Gastroesophageal sphincter (tissue), 4 donors: ENCODE measurements at regions not wholly inside any gene's neighbourhood (a gene's known extent, or its start where the extent isn't known, plus 50 kb on each side); places are given as distances from the start of the nearest gene placed in this dataset.

ENCODE experiments used
- ATAC-seq: fragments of 150-250 bp; one replicate; pipeline ENCODE4 v1.9.1; 2016; ENCODE audit warnings: mild to moderate bottlenecking, moderate library complexity
- H3K27ac ChIP-seq, 4 donors: fragments of 200-600 bp; sonication (generic) in 3 of 4; 1 replicate in 3 of 4; 2 replicates in 1 of 4; pipeline ENCODE4 v1.5.1; 2016 to 2019
- H3K27me3 ChIP-seq: fragments of 200-600 bp; sonication (generic); one replicate; pipeline ENCODE4 v1.5.1; 2019
- H3K36me3 ChIP-seq, 2 donors: fragments of 200-600 bp; sonication (generic); one replicate each; pipeline ENCODE4 v1.5.1; 2019; ENCODE audit warnings: control low read depth in 1 of 2
- H3K4me1 ChIP-seq, 3 donors: fragments of 200-600 bp; sonication (generic); 1 replicate in 2 of 3; 2 replicates in 1 of 3; pipeline ENCODE4 v1.5.1; 2016 to 2019; ENCODE audit warnings: control low read depth in 2 of 3
- H3K4me3 ChIP-seq, 2 donors: fragments of 200-600 bp; sonication (generic); one replicate each; pipeline ENCODE4 v1.5.1; 2019; ENCODE audit warnings: mild to moderate bottlenecking in 1 of 2, moderate library complexity in 1 of 2
- H3K9me3 ChIP-seq, 3 donors: fragments of 200-600 bp; sonication (generic); one replicate each; pipeline ENCODE4 v1.5.1; 2017 to 2019; ENCODE audit warnings: control low read depth in 2 of 3
- CTCF ChIP-seq, 4 experiments: fragments of 200-600 bp in 2 of 4; fragments of 450-650 bp in 2 of 4; sonication (generic) in 1 of 4; IDR thresholded peaks; one replicate each; pipeline ENCODE4 v1.5.1; 2017 to 2019; ENCODE audit warnings: antibody characterized with exemption in 4 of 4, mild to moderate bottlenecking in 2 of 4, moderate library complexity in 2 of 4
- EP300 ChIP-seq: sonication (generic); formaldehyde crosslinking; IDR thresholded peaks from one replicate; pipeline ENCODE4 v1.6.1; 2017; ENCODE audit warnings: antibody characterized with exemption, mild to moderate bottlenecking
- POLR2A ChIP-seq, 2 donors: fragments of 450-650 bp; IDR thresholded peaks; one replicate each; pipeline ENCODE4 v1.6.1; 2017; ENCODE audit warnings: antibody characterized with exemption in 2 of 2, mild to moderate bottlenecking in 2 of 2, moderate library complexity in 1 of 2
- POLR2AphosphoS5 ChIP-seq: sonication (generic); formaldehyde crosslinking; IDR thresholded peaks from one replicate; pipeline ENCODE4 v1.6.1; 2017; ENCODE audit warnings: antibody characterized with exemption
- WGBS, 2 donors: methylation state at CpG; one replicate each; pipeline ENCODE4 v1.1.5; 2018; ENCODE audit warnings: low coverage in 1 of 2; 5-methylcytosine and 5-hydroxymethylcytosine counted together

GRCh38 chr9:74102702-74103101, 394.4 kb upstream of the RORB start:
- no peak for TF ChIP-seq CTCF (IDR thresholded peaks at IDR 0.05)
- no peak for TF ChIP-seq POLR2AphosphoS5

GRCh38 chr9:74107692-74108091, 389.4 kb upstream of the RORB start:
- H3K9me3 ChIP-seq: no peaks in the 10 kb centered on the region
- H3K36me3 ChIP-seq: no peaks in the 10 kb centered on the region
- 79 to 92% methylated on average over 1 of the region's 1 CpG for WGBS, 2 donors
- H3K4me3 ChIP-seq: no peak overlapping the region
- H3K4me1 ChIP-seq: no peaks in the 10 kb centered on the region
- ATAC-seq: no peak
- H3K27me3 ChIP-seq: no peaks in the 10 kb centered on the region
- no peak overlapping the region for H3K27ac ChIP-seq
- TF ChIP-seq CTCF (IDR thresholded peaks at IDR 0.05): no peak
- no peak for TF ChIP-seq POLR2AphosphoS5
- TF ChIP-seq POLR2A (IDR thresholded peaks at IDR 0.05): no peak

More at GRCh38 chr9:74102702-74103101, 394.4 kb upstream of the RORB start:
- Histone ChIP-seq H3K4me1 (no peaks in the 10 kb centered on the region), H3K27ac (no peak overlapping the region), H3K36me3 (no peaks in the 10 kb centered on the region), H3K27me3 (no peaks in the 10 kb centered on the region), H3K9me3 (no peaks in the 10 kb centered on the region), H3K4me3 (no peak overlapping the region)
- no peak for ATAC-seq
- 93 to 100% methylated on average over 1 of the region's 1 CpG for WGBS, 2 donors

GRCh38 chr9:74115976-74116375, 381.2 kb upstream of the RORB start:
- Histone ChIP-seq H3K4me1 (no peaks in the 10 kb centered on the region), H3K36me3 (no peaks in the 10 kb centered on the region), H3K4me3 (no peak overlapping the region), H3K27ac (no peak overlapping the region), H3K9me3 (no peaks in the 10 kb centered on the region), H3K27me3 (no peaks in the 10 kb centered on the region)
- TF ChIP-seq POLR2A (IDR thresholded peaks at IDR 0.05) (no peak), POLR2AphosphoS5 (no peak), CTCF (IDR thresholded peaks at IDR 0.05) (no peak), EP300 (no peak)
- ATAC-seq: no peak
- 82 to 85% methylated on average over 6 of the region's 6 CpGs for WGBS, 2 donors

- Histone ChIP-seq H3K9me3 (no peaks in the 10 kb centered on the region), H3K36me3 (no peaks in the 10 kb centered on the region)
- no peak for ATAC-seq
These were observed 380.0 kb upstream of the RORB start for GRCh38 chr9:74117151-74117550.

GRCh38 chr9:74117731-74118130, 379.4 kb upstream of the RORB start:
- 70 to 72% methylated on average over 3 of the region's 3 CpGs for WGBS, 2 donors
- Histone ChIP-seq H3K9me3 (no peaks in the 10 kb centered on the region), H3K4me3 (no peak overlapping the region), H3K4me1 (no peaks in the 10 kb centered on the region), H3K36me3 (no peaks in the 10 kb centered on the region), H3K27ac (no peak overlapping the region), H3K27me3 (no peaks in the 10 kb centered on the region)
- no peak for TF ChIP-seq POLR2A (IDR thresholded peaks at IDR 0.05)
- no peak for TF ChIP-seq EP300
- no peak for TF ChIP-seq CTCF (IDR thresholded peaks at IDR 0.05)
- no peak for TF ChIP-seq POLR2AphosphoS5
- ATAC-seq: no peak

More at GRCh38 chr9:74117151-74117550, 380.0 kb upstream of the RORB start:
- no peaks in the 10 kb centered on the region for H3K4me1 ChIP-seq
- H3K27me3 ChIP-seq: no peaks in the 10 kb centered on the region
- TF ChIP-seq CTCF (IDR thresholded peaks at IDR 0.05) (no peak), POLR2AphosphoS5 (no peak), POLR2A (IDR thresholded peaks at IDR 0.05) (no peak), EP300 (no peak)
- no peak overlapping the region for H3K27ac ChIP-seq
- H3K4me3 ChIP-seq: no peak overlapping the region
